ENCODE measurements at regions not wholly inside any gene's neighbourhood (a gene's known extent, or its start where the extent isn't known, plus 50 kb on each side); places are given as distances from the start of the nearest gene placed in this dataset.
"Not testable (repeated sequence)": the region's sequence is repeated elsewhere in the genome, so short reads cannot be mapped to it uniquely, and the experiment has no call there.

DNA sequence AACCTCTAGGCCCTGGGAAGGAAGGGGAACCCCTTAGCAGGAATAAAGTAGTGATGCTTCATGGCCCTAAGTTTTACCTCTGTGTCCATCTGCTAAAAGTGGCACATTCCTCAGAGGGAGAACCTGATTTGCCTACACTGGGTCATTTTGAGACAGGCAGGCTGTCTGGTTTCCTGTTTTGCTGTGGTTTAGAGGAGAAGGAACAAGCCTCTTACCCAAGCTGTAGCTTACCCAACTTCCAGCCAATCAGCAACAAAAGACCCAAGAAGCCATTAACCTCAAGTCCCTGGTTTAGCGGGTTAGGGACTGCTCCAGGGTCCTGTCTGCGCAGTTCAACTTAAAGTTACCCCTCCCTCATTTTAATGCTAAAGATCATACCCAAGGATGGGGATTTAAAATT, 411.0 kb downstream of the MAT2B start:
- no peak overlapping the region for H3K4me3 ChIP-seq (ENCODE audit: low read depth, low read length)
- TF ChIP-seq, protein P1, sequence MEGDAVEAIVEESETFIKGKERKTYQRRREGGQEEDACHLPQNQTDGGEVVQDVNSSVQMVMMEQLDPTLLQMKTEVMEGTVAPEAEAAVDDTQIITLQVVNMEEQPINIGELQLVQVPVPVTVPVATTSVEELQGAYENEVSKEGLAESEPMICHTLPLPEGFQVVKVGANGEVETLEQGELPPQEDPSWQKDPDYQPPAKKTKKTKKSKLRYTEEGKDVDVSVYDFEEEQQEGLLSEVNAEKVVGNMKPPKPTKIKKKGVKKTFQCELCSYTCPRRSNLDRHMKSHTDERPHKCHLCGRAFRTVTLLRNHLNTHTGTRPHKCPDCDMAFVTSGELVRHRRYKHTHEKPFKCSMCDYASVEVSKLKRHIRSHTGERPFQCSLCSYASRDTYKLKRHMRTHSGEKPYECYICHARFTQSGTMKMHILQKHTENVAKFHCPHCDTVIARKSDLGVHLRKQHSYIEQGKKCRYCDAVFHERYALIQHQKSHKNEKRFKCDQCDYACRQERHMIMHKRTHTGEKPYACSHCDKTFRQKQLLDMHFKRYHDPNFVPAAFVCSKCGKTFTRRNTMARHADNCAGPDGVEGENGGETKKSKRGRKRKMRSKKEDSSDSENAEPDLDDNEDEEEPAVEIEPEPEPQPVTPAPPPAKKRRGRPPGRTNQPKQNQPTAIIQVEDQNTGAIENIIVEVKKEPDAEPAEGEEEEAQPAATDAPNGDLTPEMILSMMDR (IDR thresholded peaks at IDR 0.05; ENCODE audit: borderline replicate concordance, insufficient read depth, low read depth, low read length) = no peak

- TF ChIP-seq, protein P1 (IDR thresholded peaks at IDR 0.05; ENCODE audit: borderline replicate concordance, insufficient read depth, low read depth, low read length) = no peak
- H3K4me3 ChIP-seq (ENCODE audit: low read depth, low read length) = no peak overlapping the region
These were observed 411.4 kb downstream of the MAT2B start for GRCh38 chr5:163916861-163917260.

DNA sequence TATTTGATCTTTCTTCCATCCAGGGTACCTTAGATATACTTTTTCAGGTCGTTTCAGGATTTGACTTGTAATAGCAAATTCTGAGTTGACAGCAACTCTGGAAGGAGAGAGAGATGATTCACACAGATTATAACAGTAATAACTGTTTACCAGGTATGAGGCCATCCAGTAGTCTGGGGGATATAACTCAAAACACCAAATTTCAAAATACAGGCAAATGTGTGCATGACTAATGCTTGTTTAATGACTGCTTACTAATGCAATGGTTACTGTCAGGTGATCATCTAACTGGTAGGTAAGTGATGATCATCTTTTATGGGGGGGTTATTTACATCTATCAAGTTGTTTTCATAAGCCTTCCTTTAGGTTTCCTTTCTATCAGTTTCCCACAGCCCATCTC, 412.3 kb downstream of the MAT2B start:
- H3K4me3 ChIP-seq (ENCODE audit: low read depth, low read length) = no peak overlapping the region
- TF ChIP-seq, protein P1 (IDR thresholded peaks at IDR 0.05; ENCODE audit: borderline replicate concordance, insufficient read depth, low read depth, low read length) = no peak

- not testable (repeated sequence) for H3K4me3 ChIP-seq (ENCODE audit: low read depth, low read length)
These were observed 429.6 kb downstream of the MAT2B start for GRCh38 chr5:163934990-163935389.

DNA sequence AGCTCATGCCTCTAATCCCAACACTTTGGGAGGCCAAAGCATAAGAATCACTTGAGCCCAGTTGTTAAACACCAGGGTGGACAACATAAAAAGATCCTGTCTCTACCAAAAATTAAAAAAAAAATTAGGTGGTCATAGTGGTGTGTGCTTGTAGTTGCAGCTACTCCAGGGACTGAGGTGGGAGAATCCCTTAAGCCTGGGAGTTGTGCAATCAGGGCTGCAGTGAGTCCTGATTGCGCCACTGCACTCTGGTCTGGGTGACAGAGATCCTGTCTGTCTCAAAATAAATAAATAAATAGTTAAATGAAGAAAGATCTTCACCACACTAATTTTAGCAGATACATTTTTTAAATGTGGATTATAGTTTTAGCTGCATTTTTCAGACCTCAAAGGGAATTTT, 433.2 kb downstream of the MAT2B start:
- TF ChIP-seq, protein P1 (IDR thresholded peaks at IDR 0.05; ENCODE audit: borderline replicate concordance, insufficient read depth, low read depth, low read length) = no peak
- H3K4me3 ChIP-seq (ENCODE audit: low read depth, low read length) = no peak overlapping the region

DNA sequence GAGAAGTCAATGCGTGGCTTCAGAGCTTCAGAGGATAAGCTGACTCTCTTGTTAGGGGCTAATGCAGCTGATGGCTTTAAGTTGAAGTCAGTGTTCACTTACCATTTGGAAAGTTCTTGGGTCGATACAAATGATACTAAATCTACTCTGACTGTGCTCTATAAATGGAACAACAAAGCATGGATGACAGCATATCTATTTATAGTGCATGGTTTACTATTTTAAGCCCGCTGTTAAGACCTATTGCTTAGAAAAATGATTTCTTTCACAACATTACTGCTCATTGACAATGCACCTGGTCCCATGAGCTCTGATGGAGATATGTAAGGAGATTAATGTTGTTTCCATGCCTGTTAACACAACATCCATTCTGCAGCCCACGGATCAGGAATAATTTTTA, 435.7 kb downstream of the MAT2B start:
- TF ChIP-seq, protein P1 (IDR thresholded peaks at IDR 0.05; ENCODE audit: borderline replicate concordance, insufficient read depth, low read depth, low read length) = no peak

DNA sequence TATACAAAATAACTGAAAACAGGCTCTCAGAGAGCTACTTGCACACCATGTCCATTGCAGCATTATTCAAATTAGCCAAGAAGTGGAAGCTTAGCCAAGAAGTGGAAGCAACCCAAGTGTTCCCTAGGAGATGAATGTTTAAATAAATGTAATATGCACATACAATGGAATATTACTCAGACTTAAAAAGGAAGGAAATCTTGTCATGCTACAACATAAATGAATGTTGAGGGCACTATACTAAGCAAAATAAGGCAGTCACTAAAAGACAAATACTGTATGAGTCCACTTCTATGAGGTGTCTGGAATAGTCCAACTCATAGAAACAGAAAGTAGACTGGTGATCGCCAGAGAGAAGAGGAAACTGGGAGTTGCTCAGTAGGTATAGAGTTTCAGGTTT, 438.1 kb downstream of the MAT2B start:
- TF ChIP-seq, protein P1 (IDR thresholded peaks at IDR 0.05; ENCODE audit: borderline replicate concordance, insufficient read depth, low read depth, low read length) = no peak
- H3K4me3 ChIP-seq (ENCODE audit: low read depth, low read length) = no peak overlapping the region

More for the DNA sequence above, 435.7 kb downstream of the MAT2B start:
- no peak overlapping the region for H3K4me3 ChIP-seq (ENCODE audit: low read depth, low read length)

- no peak overlapping the region for H3K4me3 ChIP-seq (ENCODE audit: low read depth, low read length)
- TF ChIP-seq, protein P1 (IDR thresholded peaks at IDR 0.05; ENCODE audit: borderline replicate concordance, insufficient read depth, low read depth, low read length) = no peak
These were observed 439.3 kb downstream of the MAT2B start for GRCh38 chr5:163944738-163945137.

All from GM12875 (cell line).